Ovary (tissue), 7 donors: ENCODE measurements at regions not wholly inside any gene's neighbourhood (a gene's known extent, or its start where the extent isn't known, plus 50 kb on each side); places are given as distances from the start of the nearest gene placed in this dataset.

Source experiments
- DNase-seq, 5 donors: peaks; one replicate each; pipeline ENCODE4 v3.0.0-alpha.2; 2019 to 2020
- H3K27ac ChIP-seq, 2 donors: fragments of 200-600 bp; one replicate each; pipeline versions ENCODE4 v1.5.1 to v1.8.0; 2019 to 2022
- H3K27me3 ChIP-seq: fragments of 200-600 bp; one replicate; pipeline ENCODE4 v1.8.0; 2022
- H3K36me3 ChIP-seq: fragments of 200-600 bp; sonication (generic); one replicate; pipeline ENCODE4 v1.5.1; 2019
- H3K4me1 ChIP-seq: one replicate; pipeline ENCODE4 v1.8.1; 2013; ENCODE audit warnings: mild to moderate bottlenecking, moderate library complexity; ENCODE audit not compliant: insufficient read depth
- H3K4me3 ChIP-seq: fragments of 200-600 bp; sonication (generic); one replicate; pipeline ENCODE4 v1.5.1; 2017
- H3K9me3 ChIP-seq, 2 donors: fragments of 200-600 bp in 1 of 2; sonication (generic) in 1 of 2; one replicate each; pipeline versions ENCODE4 v1.5.1 to v1.8.1; 2013 to 2019; ENCODE audit warnings: mild to moderate bottlenecking in 1 of 2, moderate library complexity in 1 of 2
- CTCF ChIP-seq, 3 donors: fragments of 450-650 bp in 2 of 3; fragments of 200-600 bp in 1 of 3; IDR thresholded peaks; one replicate each; pipeline versions ENCODE4 v1.5.1 to v1.8.0; 2016 to 2022; ENCODE audit warnings: antibody characterized with exemption in 3 of 3, mild to moderate bottlenecking in 1 of 3
- EP300 ChIP-seq: sonication (generic); formaldehyde crosslinking; IDR thresholded peaks from one replicate; pipeline ENCODE4 v1.6.1; 2017; ENCODE audit warnings: antibody characterized with exemption
- POLR2A ChIP-seq: fragments of 450-650 bp; IDR thresholded peaks from one replicate; pipeline ENCODE4 v1.6.1; 2017; ENCODE audit warnings: antibody characterized with exemption, mild to moderate bottlenecking, moderate library complexity
- WGBS, 3 donors: extraction: QIAGEN DNeasy Blood & Tissue Kit in 1 of 3; methylation state at CpG; one replicate each; pipeline versions ENCODE4 v1.1.5 to v1.1.7; 2013 to 2017; 5-methylcytosine and 5-hydroxymethylcytosine counted together
- intact Hi-C, 4 donors: fragments of 100-400 bp; cut with DNase I; formaldehyde crosslinking; loops; one replicate each; pipeline versions ENCODE4 v1.11.0 to v1.15.1; 2022 to 2023
- donor health status: DM: no; HTN: no; CAD: no; lungs with moderate emphysema.
- donor health status: DM: no; HTN: no; CAD: no.
- donor health status: Bipolar disorder and iron deficiency.
- donor health status: DM: no; HTN: no; CAD: no.
- donor health status: DM: yes; HTN: yes; CAD: no.

DNA sequence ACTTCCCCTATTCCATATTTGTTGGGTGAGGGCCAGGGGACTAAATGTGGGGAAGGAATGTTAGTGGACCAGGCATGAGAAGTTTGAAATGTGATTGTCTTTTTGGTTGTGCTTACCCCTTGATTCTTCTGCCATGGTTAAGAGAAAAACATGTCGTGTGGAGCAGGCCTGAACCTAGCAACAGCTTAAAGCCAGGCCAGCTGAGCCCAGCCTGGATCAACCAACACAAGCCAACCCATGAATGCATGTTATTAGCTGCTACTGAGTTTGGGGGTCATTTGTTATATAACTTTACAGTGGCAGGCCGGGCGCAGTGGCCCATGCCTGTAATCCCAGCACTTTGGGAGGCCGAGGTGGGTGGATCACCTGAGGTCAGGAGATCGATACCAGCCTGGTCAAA is 52.4 kb upstream of the TRIO start:
- WGBS, 3 donors, result 91 to 94% (median 93%) methylated on average over 5 of the region's 5 CpGs
- intact Hi-C loops, result no loop called here
- no peak overlapping the region for H3K27ac ChIP-seq
- H3K36me3 ChIP-seq, result no peaks in the 10 kb centered on the region
- TF ChIP-seq CTCF (IDR thresholded peaks at IDR 0.05) (no peak), EP300 (no peak), POLR2A (no peak)
- H3K9me3 ChIP-seq, result peaks cover 0 to 3% of the 10 kb centered on the region in 2 donors
- no peaks in the 10 kb centered on the region for H3K4me1 ChIP-seq
- DNase-seq, result no peak
- no peaks in the 10 kb centered on the region for H3K27me3 ChIP-seq
- H3K4me3 ChIP-seq, result no peak overlapping the region

GRCh38 chr5:14090290-14090689 is 52.9 kb upstream of the TRIO start:
- 85 to 95% (median 86%) methylated on average over 2 of the region's 2 CpGs for WGBS, 3 donors
- Histone ChIP-seq H3K27me3 (no peaks in the 10 kb centered on the region), H3K4me3 (no peak overlapping the region)

GRCh38 chr5:14089198-14089597 is 53.9 kb upstream of the TRIO start:
- peaks cover 0 to 3% of the 10 kb centered on the region in 2 donors for H3K9me3 ChIP-seq
- intact Hi-C loops, result no loop called here
- 90 to 93% (median 93%) methylated on average over 2 of the region's 2 CpGs for WGBS, 3 donors
- H3K27me3 ChIP-seq, result no peaks in the 10 kb centered on the region
- H3K27ac ChIP-seq, result no peak overlapping the region
- no peaks in the 10 kb centered on the region for H3K36me3 ChIP-seq
- no peak overlapping the region for H3K4me3 ChIP-seq
- DNase-seq, result no peak
- H3K4me1 ChIP-seq, result no peaks in the 10 kb centered on the region
- TF ChIP-seq POLR2A, result no peak
- no peak for TF ChIP-seq EP300
- no peak for TF ChIP-seq CTCF (IDR thresholded peaks at IDR 0.05)

More at GRCh38 chr5:14090290-14090689, 52.9 kb upstream of the TRIO start:
- no peak overlapping the region for H3K27ac ChIP-seq
- H3K4me1 ChIP-seq, result no peaks in the 10 kb centered on the region
- intact Hi-C loops, result no loop called here
- H3K9me3 ChIP-seq, result peaks cover 0 to 3% of the 10 kb centered on the region in 2 donors
- no peak for TF ChIP-seq POLR2A
- no peak for TF ChIP-seq EP300
- no peak for TF ChIP-seq CTCF (IDR thresholded peaks at IDR 0.05)
- no peaks in the 10 kb centered on the region for H3K36me3 ChIP-seq
- DNase-seq, result no peak

GRCh38 chr5:14086261-14086660 is 56.9 kb upstream of the TRIO start:
- 73 to 77% (median 74%) methylated on average over 2 of the region's 2 CpGs for WGBS, 3 donors
- TF ChIP-seq POLR2A (no peak), EP300 (no peak), CTCF (IDR thresholded peaks at IDR 0.05) (no peak)
- no peak for DNase-seq
- intact Hi-C loops, result no loop called here
- no peak overlapping the region for H3K27ac ChIP-seq
- H3K27me3 ChIP-seq, result no peaks in the 10 kb centered on the region
- H3K4me3 ChIP-seq, result no peak overlapping the region
- no peaks in the 10 kb centered on the region for H3K4me1 ChIP-seq
- peaks cover 0 to 7% of the 10 kb centered on the region in 2 donors for H3K9me3 ChIP-seq
- H3K36me3 ChIP-seq, result no peaks in the 10 kb centered on the region

DNA sequence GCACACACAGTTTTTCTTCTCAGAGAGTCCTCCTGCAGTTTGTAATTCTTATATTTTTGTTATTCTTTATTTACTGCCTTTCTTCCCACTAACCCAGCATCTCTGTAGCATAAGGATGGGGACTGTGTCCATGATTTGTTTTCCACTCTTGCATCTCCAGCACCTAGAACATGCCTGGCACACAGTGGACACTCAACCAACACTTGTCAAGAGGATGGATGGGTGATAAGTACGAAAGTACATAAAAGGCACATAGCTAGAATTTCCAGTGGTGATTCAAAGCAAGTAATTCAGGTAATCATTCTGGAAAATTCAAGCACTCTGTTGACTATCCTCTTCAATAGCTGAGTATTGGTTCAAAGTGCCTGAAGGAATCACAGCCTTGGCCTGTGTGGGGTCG is 60.2 kb upstream of the TRIO start:
- intact Hi-C loops, result no loop called here
- no peaks in the 10 kb centered on the region for H3K27me3 ChIP-seq
- WGBS, 3 donors, result 78 to 94% (median 94%) methylated on average over 2 of the region's 2 CpGs
- H3K36me3 ChIP-seq, result no peaks in the 10 kb centered on the region
- no peak overlapping the region for H3K4me3 ChIP-seq
- no peak for DNase-seq
- H3K9me3 ChIP-seq, result peaks cover 0 to 4% of the 10 kb centered on the region in 2 donors
- H3K27ac ChIP-seq, result no peak overlapping the region
- no peaks in the 10 kb centered on the region for H3K4me1 ChIP-seq
- no peak for TF ChIP-seq EP300
